NCI-H2081 treated with DMSO at 0.1 percent for 48 hours (cell line): ENCODE measurements at regions not wholly inside any gene's neighbourhood (a gene's known extent, or its start where the extent isn't known, plus 50 kb on each side); places are given as distances from the start of the nearest gene placed in this dataset.
"Not testable (repeated sequence)": the region's sequence is repeated elsewhere in the genome, so short reads cannot be mapped to it uniquely, and the experiment has no call there.

Experiments used
- DNase-seq: peaks from one replicate; lab custom pipeline; 2025; lab: John Stamatoyannopoulos, UW

DNA sequence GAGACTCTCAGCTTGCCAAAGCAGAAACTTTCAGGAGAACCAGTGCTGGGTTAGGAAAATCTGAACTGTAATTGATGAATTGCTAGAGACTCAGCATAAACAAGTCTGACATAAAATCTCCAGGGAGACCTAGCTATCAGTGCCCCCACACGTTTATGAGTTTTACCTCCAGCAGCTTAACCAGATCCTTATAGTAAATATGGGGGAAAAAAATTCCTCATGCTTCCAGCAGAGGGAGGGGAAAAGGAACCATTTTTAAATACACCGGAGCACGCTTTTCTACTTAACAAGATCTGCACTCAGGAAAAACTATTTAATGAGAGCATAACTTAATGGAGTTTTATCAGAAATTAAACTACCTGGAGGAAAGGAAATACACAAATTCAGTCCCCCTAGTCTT is 1040.7 kb upstream of the INTU start:
- no peak for DNase-seq

DNA sequence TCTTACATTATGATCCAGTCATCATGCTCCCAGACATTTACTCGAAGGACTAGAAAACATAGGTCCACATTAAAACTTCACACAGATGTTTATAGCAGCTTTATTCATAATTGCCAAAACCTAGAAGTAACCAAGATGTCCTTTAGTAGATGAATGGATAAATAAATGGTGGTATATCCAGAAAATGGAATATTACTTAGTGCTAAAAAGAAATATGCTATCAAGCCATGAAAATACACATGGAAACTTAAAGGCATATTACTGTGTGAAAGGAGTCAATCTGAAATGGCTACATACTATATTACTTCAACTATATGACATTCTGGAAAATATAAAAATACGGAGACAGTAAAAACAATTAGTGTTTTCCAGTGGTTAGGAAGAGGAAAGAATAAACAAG is 1039.1 kb upstream of the INTU start:
- DNase-seq = no peak

DNA sequence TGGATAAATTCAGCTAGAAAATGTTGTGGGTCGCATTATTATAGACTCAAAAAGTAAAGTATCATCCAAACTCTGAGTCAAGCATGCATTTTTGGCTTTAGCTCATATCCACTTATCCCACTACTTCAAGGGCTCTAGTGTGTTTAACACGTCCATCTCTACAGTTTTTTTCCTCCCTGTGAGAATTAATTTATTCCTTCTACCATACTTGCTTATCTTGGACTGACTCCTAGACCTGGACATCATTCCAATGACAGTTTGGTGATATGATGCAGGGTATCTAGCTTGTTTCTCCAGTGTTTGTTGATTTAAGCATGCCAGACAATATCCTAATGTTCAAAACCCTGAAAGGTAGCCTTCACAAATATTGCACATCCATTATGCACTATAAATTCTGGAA is 1037.1 kb upstream of the INTU start:
- no peak for DNase-seq

DNA sequence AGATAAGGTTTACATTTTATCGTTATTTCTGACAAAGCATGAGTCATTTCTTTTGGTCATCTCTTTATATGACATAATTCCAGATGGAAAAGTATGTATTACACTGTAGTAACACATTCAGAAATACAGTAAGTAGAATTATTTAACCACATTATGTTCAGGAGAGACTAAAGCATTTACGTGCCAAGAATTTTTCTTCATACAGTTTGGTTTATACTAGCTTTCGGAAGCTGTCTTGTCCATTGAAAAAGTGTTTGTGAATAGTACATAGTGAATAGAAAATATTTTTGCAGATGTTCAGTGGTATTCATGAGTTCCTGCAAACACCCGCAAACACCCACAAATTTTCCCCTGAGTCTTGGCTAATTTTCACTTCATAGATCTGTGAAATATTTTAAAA is 1033.0 kb upstream of the INTU start:
- DNase-seq = no peak

DNA sequence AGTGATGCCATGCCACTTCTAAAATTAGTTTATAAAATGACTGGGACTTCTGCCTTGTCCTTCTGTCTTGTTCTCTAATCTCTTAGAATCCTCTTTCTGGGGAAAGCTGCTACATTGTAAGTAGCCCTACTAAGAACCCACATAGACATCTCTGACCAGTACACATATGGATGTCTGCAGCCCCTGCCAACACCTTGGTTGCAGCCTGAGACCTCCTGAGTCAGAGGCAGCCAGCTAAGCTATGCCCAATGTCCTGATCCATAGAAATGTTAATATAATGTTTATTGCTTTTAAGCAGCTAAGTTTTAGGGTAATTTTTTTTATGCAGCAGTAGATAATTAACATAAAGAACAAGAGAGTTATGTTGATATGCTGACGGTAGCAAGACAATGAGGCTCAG is 1029.5 kb upstream of the INTU start:
- no peak for DNase-seq

DNA sequence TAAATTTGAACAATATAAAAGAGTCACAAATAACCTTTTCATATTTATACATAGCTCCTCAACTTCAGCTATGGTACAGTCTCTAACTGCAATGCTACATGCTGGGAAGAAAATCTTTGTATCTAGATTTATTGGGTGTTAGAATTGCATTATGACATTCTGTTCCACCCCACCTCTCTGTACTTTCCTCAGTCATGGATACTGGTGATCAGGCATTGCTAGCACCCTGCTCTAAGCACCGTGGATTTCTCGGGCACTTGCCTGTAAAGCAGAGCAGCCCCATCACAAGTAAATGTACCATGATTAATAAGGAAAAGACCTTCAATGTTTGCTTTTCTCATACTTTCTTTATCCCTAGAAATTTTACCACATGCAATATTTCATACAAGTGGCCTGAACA is 1028.9 kb upstream of the INTU start:
- no peak for DNase-seq

DNA sequence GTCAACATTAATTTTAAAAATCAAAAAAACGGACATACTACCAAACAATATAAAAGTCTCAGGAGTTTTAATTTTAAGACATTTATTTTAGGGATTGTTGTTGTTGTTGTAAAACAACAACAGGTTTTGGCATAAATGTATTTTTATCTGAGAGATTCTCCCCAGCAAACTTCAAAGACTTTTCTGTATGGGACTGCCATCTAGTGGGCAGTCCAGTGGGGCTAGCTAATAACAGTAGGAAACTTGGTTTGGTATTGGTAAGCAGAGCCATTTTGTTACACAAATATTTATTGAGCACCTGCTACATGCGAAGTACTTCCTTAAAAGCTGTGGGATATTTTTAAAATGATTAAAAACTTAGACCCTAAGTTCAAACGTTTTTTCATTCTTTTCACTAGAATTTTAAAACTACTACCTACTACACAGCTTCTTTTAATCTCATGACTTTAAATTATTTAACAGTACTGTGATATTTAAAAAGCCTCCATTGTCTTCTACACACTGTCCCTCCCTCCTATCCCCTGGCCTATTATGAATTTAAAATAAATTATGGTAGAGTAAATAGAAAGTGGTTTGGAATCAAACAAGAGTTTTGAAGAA is 1028.4 kb upstream of the INTU start:
- no peak for DNase-seq

DNA sequence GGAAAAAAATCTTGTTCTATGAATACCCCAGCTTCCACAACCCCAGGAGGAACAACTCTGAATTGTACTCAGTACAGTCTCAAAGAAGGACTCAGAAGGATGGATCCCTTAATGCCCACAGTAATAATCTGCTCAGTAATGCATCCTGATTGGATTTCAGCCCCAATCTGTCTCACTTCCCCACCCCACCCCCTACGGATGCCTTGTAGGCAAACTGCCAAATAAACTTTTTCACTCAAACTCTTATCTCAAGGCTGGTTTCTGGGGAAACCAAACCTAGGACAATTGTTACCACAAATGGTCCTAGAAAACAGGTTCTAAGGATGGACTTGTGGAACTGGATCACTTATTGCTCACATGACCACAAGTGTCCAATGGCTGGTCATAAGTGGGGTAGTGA is 1021.8 kb upstream of the INTU start:
- no peak for DNase-seq

DNA sequence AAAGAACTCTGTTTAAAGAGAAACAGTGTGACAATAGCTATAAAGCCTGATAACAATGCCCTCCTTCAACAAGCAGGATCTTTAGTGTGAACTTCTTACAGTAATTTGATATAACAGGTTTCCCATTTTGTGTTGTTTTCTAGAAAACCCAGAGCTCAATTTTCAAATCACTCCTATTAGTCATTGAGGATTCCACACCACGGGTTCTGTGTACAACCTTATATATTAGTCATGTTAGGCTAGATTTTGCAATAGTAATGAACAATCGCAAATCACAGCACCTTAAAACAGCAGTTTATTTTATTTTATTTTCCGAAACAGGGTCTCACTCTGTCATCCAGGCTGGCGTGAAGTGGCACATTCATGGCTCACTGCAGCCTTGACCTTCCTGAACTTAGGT is 1020.9 kb upstream of the INTU start:
- no peak for DNase-seq

DNA sequence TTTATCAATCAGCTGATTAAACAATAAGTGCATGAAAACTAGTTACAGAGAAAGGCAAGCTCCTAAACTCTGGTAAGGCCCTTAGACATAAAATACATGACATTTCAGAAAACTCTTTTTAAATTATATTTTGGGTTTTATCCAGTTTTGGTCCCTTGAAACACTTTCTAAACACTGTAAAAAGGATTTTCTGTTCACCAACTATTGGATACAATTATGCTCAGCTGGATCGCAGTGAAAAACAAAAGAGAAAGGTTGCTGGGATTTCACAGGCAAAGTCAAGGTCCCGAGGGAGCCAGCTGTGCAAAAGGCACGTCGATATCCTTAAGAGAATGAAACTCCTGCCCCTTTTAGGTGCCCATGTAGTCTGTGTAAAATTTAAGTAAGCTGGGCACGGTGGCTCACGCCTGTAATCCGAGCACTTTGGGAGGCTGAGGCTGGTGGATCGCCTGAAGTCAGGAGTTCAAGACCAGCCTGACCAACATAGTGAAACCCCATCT is 1018.4 kb upstream of the INTU start:
- DNase-seq = no peak

DNA sequence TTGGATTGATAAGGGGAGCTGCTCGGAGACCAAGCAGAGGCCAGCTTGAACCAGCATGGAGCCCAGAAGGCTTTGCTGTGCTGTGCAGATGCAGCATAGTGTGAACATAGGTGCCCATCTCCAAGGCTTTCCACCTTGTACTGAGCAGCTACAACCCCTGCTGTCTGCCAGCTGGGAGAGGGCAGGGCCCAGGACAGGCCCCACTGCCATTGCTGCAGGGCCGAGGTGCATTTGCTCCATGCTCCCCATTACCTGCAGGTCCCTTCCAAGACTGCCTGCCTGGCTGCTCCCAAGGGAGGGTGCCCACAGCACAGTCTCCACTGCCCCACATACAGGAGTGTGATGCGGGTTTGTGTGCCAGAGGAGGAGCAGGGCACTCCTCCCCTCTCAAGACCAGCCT is 1016.0 kb upstream of the INTU start:
- no peak for DNase-seq

DNA sequence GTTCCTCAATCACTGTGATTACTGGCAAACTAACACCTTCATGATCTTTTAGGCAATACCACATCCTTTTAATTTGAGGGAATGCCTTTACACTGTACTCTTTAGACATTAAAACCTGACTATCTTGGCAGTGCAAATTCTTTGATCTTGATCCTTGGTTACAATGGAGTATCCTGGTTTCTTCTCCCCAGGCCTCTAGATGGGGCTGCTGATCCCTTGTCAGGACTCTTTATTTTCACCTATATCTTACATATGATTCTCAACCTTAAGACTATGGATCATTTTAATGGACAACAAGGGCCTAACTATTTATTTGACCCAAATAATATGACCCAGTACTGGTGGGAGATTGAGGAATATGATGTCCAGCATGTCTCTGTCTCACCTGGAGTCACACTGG is 1005.5 kb upstream of the INTU start:
- DNase-seq = no peak

DNA sequence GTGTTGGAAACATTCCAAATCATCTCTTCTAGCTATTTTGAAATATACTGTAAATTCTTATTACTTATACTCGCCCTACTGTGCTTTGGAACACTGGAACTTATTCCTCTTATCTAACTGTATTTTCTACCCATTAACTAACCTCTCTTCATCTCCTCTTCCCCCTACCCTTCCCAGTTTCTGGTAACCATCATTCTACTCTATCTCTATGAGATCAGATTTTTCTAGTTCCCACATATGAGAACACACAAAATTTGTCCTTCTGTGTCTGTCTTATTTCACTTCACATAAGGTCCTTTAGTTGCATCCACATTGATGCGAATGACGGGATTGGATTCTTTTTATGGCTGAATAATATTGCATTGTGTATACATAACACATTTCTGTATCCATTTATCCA is 1003.8 kb upstream of the INTU start:
- DNase-seq = no peak

DNA sequence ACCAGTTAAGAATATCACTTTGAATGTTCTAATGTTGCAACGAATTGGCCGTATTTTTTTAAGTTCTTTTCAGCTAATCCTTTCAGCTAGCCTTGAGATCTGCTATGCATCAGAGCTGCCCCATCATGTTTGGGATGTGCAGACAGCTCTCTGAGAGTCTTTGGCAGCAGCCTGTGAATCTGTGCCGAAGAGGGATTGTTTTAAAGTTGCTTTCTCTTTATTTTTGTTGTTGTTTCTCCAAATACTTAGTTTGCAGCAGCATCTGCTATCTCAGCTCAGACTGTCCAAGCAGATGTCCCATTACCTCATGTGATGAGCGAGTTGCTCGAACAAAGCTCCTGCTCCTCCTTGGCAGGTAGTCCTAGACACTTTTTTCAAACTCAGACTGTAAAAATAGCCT is 1002.5 kb upstream of the INTU start:
- DNase-seq = no peak

DNA sequence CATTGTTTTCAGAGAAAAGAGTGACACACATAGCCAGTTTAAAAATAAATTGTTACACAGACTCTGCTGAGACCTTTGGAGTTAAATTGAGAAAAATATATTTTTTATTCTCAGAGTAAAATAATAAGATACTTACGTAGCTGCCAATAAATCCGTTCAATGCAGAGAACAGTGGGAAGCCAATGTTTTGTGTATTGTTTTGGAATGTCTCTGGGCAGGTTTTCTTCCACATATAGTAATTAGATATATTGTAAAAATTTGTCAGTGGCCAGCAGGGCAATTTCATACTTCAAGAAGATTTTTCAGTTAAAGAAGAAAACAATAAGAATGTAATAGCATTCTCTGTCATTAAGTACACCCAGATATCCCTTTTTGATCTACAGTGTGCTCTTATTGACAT is 999.5 kb upstream of the INTU start:
- DNase-seq = no peak

DNA sequence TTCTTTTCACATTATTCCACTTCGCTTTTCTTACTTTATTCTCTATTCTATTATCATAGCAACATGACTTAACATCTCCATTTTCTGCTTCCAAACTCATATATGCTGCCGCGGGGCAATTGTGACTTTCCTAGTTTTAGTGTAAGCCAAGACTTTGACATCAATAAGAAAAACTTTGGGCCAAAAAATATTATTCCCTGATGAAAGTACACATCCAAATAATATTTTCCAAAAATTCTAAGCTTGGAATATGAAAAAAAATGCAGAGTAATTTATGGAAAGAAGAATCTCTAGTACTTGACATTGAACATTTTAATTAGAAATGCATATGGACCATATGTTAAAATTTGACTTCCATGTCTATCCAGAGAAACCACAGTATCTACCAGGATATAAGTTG is 995.1 kb upstream of the INTU start:
- no peak for DNase-seq

DNA sequence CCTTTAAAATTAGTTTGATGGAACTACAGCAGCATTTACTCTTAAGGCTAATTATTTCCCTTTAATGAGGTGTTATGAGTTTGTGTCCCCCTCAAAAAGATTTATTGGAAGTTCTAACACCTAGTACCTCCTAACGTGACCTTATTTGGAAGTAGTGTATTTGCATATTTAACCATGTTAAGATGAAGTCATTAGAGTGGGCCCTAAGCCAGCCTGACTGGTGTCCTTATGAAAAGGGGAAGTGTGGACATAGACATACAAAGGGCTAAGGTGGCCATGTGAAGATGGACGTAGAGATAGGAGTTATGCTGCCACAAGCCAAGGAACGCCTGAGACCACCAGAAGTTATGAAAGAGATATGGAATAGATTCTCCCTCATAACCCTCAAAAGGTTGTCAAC is 985.4 kb upstream of the INTU start:
- no peak for DNase-seq

DNA sequence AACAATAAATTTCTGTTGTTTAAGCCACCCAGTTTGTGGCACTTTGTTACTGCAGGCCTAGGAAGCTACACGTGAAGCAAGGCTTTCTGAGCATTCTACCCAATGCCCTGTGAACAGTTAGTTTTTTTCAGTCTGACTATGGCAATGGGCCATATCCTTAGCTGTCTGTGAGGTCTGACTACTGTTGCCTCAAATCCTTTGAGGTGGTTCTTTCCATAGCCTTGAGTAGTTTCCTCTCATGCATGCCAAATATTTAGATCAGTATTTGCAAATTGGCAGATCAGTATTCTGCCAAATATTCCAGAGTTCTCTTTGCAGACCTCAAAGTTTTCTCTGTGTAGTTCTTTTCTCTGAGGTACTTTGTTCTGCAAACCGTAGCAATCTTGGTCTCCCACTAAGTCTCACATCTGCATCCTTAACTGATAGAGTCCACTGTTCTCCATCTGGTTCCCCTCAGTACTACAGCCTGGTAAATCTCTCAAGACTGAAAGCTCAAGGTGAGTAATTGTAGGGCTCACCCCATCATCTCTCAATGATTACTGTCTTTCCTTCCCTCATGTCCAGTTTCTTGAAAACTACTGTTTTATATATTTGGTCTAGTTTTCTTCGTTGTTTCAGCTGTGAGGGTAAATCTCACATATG is 984.9 kb upstream of the INTU start:
- no peak for DNase-seq

DNA sequence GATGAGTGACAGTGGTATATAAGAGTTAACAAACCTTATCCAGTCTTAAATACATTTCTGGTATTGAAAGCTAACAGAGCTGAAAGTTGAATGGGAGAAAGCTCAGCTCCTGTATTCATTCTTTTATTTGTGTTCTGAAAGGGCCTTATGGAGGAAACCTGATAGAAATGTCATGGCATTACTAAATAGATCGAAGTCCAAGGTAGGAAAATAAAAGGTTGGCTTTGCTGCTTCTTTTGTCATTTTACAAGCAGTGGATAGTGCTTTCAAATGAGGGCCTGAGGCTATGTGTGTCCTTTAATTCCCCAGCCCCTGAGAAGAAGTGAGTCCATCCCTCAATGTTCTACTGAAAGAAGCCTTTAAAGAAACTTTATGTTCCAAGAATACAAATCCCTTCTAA is 974.3 kb upstream of the INTU start:
- DNase-seq = no peak

DNA sequence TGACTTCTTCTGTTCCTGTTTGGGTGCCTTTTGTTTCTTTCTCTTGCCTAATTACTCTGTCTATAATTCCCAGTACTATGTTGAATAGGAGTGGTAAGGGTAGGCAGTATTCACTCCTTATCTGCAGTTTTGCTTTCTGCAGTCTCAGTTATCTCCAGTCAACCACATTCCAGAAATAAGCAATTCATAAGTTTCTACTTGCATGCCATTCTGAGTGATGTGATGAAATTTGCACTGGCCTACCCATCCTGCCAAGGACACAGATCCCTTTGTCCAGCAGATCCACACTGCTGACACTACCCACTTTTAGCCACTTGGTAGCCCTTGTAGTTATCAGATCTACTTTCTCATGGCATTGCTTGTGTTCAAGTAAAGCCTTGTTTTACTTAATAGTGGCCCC is 971.6 kb upstream of the INTU start:
- DNase-seq = no peak

DNA sequence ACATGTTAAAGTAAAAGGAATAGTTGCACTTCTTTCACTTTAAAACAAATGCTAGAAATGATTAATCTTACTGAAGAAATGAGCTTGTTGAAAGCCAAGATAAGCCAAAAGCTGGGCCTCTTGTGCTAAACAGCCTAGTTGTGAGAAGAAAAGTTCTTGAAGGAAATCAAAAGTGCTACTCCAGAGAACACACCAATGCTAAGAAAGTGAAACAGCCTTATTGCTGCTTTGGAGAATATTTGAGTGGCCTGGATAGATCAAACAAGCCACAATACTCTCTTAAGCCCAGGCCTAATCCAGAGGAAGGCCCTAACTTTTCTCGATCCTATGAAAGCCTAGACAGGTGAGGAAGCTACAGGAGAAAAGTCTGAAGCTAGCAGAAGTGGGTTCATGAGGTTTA is 967.9 kb upstream of the INTU start:
- no peak for DNase-seq

DNA sequence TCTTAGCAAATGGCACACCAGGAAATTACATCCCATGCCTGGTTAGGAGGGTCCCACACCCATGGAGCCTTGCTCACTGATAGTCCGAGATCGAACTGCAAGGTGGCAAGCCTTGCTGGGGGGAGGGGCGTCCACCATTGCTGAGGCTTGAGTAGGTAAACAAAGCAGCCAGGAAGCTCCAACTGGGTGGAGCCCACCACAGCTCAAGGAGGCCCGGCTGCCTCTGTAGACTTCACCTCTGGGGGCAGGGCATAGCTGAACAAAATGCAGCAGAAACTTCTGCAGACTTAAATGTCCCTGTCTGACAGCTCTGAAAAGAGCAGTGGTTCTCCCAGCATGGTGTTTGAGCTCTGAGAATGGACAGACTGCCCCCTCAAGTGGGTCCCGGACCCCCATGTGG is 962.7 kb upstream of the INTU start:
- DNase-seq = not testable (repeated sequence)

DNA sequence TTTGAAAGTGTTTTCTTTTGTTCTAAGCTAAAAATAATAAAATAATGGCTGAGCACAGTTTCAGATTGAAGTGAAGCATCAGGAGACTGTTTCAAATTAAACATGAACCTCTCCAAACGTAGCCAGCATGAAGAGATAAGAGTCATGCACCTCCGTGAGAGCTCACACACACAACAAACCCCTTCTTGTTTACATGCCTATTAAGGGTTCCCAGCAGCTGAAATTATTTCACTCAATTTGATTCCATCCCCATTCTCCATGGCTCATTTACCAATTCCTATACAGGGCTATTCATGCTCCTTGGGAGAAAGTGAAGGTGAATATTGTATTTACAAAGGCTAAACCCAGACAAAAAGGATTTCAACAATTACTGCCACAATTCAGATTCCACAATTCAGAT is 954.1 kb upstream of the INTU start:
- no peak for DNase-seq

DNA sequence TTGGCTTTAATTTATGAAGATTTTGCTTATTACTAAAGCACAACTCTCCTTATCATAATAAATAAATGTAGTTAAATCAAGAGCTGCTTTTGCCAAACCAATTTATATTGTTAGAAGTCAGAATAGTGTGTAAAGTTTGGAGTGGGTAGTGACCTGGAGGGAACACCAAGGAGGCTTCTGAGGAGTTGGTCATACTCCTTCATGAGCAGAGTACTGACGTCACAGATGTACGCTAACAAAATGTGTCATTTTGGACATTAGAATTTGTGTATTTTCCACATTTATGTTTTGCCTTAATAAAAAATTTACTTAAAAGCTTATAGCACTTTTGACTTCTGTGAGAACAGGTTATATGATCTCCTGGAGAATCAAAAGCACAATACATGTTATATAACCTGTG is 953.5 kb upstream of the INTU start:
- no peak for DNase-seq
